ENCODE measurements at regions not wholly inside any gene's neighbourhood (a gene's known extent, or its start where the extent isn't known, plus 50 kb on each side); places are given as distances from the start of the nearest gene placed in this dataset.

DNA sequence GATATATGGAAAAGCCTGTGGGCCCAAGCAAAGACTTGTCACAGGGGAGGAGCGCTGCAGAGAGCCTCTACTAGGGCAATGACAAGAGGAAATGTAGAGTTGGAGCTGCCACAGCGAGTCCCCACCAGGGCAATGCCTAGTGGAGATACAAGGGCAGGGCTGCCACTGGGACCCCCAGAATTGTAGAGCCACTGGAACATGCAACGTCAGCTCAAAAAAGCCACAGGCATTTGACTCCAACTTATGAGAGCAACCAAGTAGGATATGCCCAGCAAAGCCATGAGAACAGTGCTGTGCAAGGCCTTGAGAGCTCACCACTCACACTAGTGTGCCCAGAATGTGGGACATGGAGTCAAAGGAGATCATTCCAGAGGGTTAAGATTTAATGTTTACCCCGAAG is 63.7 kb upstream of the CAMK1G start:
- TF ChIP-seq, protein P1, sequence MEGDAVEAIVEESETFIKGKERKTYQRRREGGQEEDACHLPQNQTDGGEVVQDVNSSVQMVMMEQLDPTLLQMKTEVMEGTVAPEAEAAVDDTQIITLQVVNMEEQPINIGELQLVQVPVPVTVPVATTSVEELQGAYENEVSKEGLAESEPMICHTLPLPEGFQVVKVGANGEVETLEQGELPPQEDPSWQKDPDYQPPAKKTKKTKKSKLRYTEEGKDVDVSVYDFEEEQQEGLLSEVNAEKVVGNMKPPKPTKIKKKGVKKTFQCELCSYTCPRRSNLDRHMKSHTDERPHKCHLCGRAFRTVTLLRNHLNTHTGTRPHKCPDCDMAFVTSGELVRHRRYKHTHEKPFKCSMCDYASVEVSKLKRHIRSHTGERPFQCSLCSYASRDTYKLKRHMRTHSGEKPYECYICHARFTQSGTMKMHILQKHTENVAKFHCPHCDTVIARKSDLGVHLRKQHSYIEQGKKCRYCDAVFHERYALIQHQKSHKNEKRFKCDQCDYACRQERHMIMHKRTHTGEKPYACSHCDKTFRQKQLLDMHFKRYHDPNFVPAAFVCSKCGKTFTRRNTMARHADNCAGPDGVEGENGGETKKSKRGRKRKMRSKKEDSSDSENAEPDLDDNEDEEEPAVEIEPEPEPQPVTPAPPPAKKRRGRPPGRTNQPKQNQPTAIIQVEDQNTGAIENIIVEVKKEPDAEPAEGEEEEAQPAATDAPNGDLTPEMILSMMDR (IDR thresholded peaks at IDR 0.05; ENCODE audit: low read length, missing control alignments), result no peak
- no peak for DNase-seq (ENCODE audit: low read depth)
- H3K4me3 ChIP-seq (replicated peaks; ENCODE audit: low read depth, low read length), result no peak overlapping the region

- no peak overlapping the region for H3K4me3 ChIP-seq (replicated peaks; ENCODE audit: low read depth, low read length)
- no peak for DNase-seq (ENCODE audit: low read depth)
- TF ChIP-seq, protein P1 (IDR thresholded peaks at IDR 0.05; ENCODE audit: low read length, missing control alignments), result no peak
Measured at GRCh38 chr1:209522826-209523225, 60.7 kb upstream of the CAMK1G start.

DNA sequence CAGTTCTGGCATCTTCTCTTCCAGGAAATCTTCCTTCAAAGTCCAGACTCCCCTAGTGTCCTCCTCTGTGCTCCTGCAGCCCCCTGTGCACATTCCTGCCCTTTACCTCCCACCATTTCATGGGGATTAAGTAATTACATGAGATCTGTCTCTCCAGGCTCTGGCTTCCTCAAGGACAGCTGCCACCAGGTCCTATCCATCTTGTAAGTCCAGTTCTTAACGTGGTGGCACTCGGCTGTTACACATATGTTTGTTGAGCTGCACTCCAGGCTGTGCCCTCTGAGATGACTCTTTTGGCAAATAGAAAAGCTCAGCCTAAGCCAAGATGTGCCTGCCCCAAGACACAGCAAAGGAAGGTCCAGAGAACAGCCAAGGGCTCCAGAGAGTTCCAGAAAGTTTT is 57.4 kb upstream of the CAMK1G start:
- DNase-seq (ENCODE audit: low read depth), result no peak
- TF ChIP-seq, protein P1 (IDR thresholded peaks at IDR 0.05; ENCODE audit: low read length, missing control alignments), result no peak
- H3K4me3 ChIP-seq (replicated peaks; ENCODE audit: low read depth, low read length), result no peak overlapping the region

DNA sequence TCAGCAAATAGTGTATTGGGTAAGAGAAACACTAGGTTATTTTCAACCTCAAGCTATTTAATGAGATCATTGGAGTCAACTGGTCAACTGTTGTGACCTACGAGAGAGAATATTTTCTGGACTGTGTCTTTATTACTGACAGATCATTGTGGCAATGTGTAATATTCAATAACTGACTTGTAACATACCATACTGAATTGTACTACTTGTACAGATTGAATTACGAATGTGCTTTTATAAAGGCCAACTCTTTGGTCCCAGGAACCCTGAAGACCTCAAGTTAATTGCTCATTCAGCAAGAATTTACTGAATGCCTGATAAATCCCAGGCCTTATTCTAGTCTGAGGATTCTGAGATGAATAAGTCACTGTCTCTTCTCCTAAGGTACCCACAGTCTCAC is 56.1 kb upstream of the CAMK1G start:
- no peak overlapping the region for H3K4me3 ChIP-seq (replicated peaks; ENCODE audit: low read depth, low read length)
- TF ChIP-seq, protein P1 (IDR thresholded peaks at IDR 0.05; ENCODE audit: low read length, missing control alignments), result no peak
- peak; percentile 6 for DNase-seq (ENCODE audit: low read depth)

GRCh38 chr1:209527993-209528717 is 55.4 kb upstream of the CAMK1G start:
- TF ChIP-seq, protein P1 (IDR thresholded peaks at IDR 0.05; ENCODE audit: low read length, missing control alignments), result no peak
- no peak overlapping the region for H3K4me3 ChIP-seq (replicated peaks; ENCODE audit: low read depth, low read length)
- peak; percentile 23 for DNase-seq (ENCODE audit: low read depth)

- DNase-seq (ENCODE audit: low read depth), result no peak
- TF ChIP-seq, protein P1 (IDR thresholded peaks at IDR 0.05; ENCODE audit: low read length, missing control alignments), result no peak
- H3K4me3 ChIP-seq (replicated peaks; ENCODE audit: low read depth, low read length), result no peak overlapping the region
Measured at GRCh38 chr1:209529233-209529632, 54.3 kb upstream of the CAMK1G start.

- H3K4me3 ChIP-seq (replicated peaks; ENCODE audit: low read depth, low read length), result no peak overlapping the region
- no peak for DNase-seq (ENCODE audit: low read depth)
- TF ChIP-seq, protein P1 (IDR thresholded peaks at IDR 0.05; ENCODE audit: low read length, missing control alignments), result no peak
Measured at GRCh38 chr1:209531006-209531405, 52.5 kb upstream of the CAMK1G start.

All from fibroblast of pulmonary artery (primary cell).